Keratinocyte (primary cell): ENCODE measurements at regions not wholly inside any gene's neighbourhood (a gene's known extent, or its start where the extent isn't known, plus 50 kb on each side); places are given as distances from the start of the nearest gene placed in this dataset.

Experiments used
- DNase-seq: peaks from one replicate; pipeline ENCODE4 v3.0.0-alpha.2; 2011; ENCODE audit warnings: low read depth, missing footprints, low spot score
- FAIRE-seq: peaks from 2 replicates; lab custom pipeline; 2011; peaks lifted over from hg19 to GRCh38; lab: Jason Lieb, UNC
- H2AFZ ChIP-seq: 2 replicates; pipeline ENCODE4 v1.6.0; 2012; ENCODE audit warnings: low read length, control low read depth, inconsistent platforms; ENCODE audit not compliant: control insufficient read depth
- H3K27ac ChIP-seq: 2 replicates; pipeline ENCODE4 v1.5.1; 2011; ENCODE audit warnings: low read length; ENCODE audit not compliant: control insufficient read depth, insufficient read depth
- H3K27me3 ChIP-seq: 3 replicates; pipeline ENCODE4 v1.6.0; 2011; ENCODE audit warnings: low read length; ENCODE audit not compliant: control insufficient read depth, insufficient read depth; ENCODE audit errors: extremely low read depth
- H3K36me3 ChIP-seq, 2 experiments: 2 replicates in 1 of 2; 3 replicates in 1 of 2; pipeline ENCODE4 v1.5.1; 2011; ENCODE audit warnings: low read length in 2 of 2, mild to moderate bottlenecking in 1 of 2; ENCODE audit not compliant: control insufficient read depth in 2 of 2, insufficient read depth in 2 of 2; ENCODE audit errors: extremely low read depth in 1 of 2
- H3K4me1 ChIP-seq: 3 replicates; pipeline ENCODE4 v1.5.1; 2011; ENCODE audit warnings: low read length; ENCODE audit not compliant: control insufficient read depth, insufficient read depth; ENCODE audit errors: extremely low read depth
- H3K4me2 ChIP-seq: 3 replicates; pipeline ENCODE4 v1.6.0; 2011; ENCODE audit warnings: low read depth, low read length; ENCODE audit not compliant: control insufficient read depth, insufficient read depth; ENCODE audit errors: extremely low read depth
- H3K4me3 ChIP-seq, 3 experiments: fragments of 200-600 bp in 1 of 3; sonication (generic) in 1 of 3; 2 replicates in 2 of 3; 3 replicates in 1 of 3; pipeline ENCODE4 v1.5.1; 2011 to 2016; ENCODE audit warnings: low read length in 3 of 3, mild to moderate bottlenecking in 3 of 3, control low read depth in 2 of 3, inconsistent platforms in 1 of 3, low read depth in 1 of 3, mixed read lengths in 1 of 3, mixed run types in 1 of 3, moderate library complexity in 1 of 3; ENCODE audit not compliant: control insufficient read depth in 2 of 3, insufficient read depth in 2 of 3; ENCODE audit errors: extremely low read depth in 1 of 3
- H3K79me2 ChIP-seq: 2 replicates; pipeline ENCODE4 v1.6.0; 2012; ENCODE audit warnings: low read length; ENCODE audit not compliant: control insufficient read depth, insufficient read depth
- H3K9ac ChIP-seq: 3 replicates; pipeline ENCODE4 v1.6.0; 2011; ENCODE audit warnings: low read length; ENCODE audit not compliant: control insufficient read depth, insufficient read depth; ENCODE audit errors: extremely low read depth
- H3K9me1 ChIP-seq: 3 replicates; pipeline ENCODE4 v1.6.0; 2011; ENCODE audit warnings: low read length; ENCODE audit not compliant: control insufficient read depth, insufficient read depth; ENCODE audit errors: extremely low read depth
- H3K9me3 ChIP-seq: 2 replicates; pipeline ENCODE4 v1.5.1; 2012; ENCODE audit warnings: low read depth, low read length; ENCODE audit not compliant: control insufficient read depth
- H4K20me1 ChIP-seq: 3 replicates; pipeline ENCODE4 v1.6.0; 2011; ENCODE audit warnings: low read length; ENCODE audit not compliant: control insufficient read depth, insufficient read depth; ENCODE audit errors: extremely low read depth
- EZH2 ChIP-seq: IDR thresholded peaks from one replicate; pipeline ENCODE4 v1.6.1; 2012; ENCODE audit warnings: inconsistent platforms, mild to moderate bottlenecking, low read length, moderate library complexity
- dilution Hi-C: fragments of 300-500 bp; cut with MboI; formaldehyde crosslinking; loops from one replicate; pipeline ENCODE4 v1.7.0; 2020; ENCODE audit warnings: low sequenced_read_pairs; ENCODE audit not compliant: extremely low pct_ligation_motif_present
- TF ChIP-seq, protein P1 (sequence below), 3 experiments: IDR thresholded peaks in 1 of 3; conservative IDR thresholded peaks in 1 of 3; optimal IDR thresholded peaks in 1 of 3; 2 replicates in 2 of 3; 3 replicates in 1 of 3; pipeline versions ENCODE3 to v1.5.1; 2011; ENCODE audit warnings: low read length in 3 of 3, mild to moderate bottlenecking in 3 of 3, moderate library complexity in 2 of 3, control low read depth in 1 of 3, inconsistent platforms in 1 of 3; ENCODE audit not compliant: insufficient read depth in 2 of 3; ENCODE audit errors: extremely low read depth in 1 of 3

DNA sequence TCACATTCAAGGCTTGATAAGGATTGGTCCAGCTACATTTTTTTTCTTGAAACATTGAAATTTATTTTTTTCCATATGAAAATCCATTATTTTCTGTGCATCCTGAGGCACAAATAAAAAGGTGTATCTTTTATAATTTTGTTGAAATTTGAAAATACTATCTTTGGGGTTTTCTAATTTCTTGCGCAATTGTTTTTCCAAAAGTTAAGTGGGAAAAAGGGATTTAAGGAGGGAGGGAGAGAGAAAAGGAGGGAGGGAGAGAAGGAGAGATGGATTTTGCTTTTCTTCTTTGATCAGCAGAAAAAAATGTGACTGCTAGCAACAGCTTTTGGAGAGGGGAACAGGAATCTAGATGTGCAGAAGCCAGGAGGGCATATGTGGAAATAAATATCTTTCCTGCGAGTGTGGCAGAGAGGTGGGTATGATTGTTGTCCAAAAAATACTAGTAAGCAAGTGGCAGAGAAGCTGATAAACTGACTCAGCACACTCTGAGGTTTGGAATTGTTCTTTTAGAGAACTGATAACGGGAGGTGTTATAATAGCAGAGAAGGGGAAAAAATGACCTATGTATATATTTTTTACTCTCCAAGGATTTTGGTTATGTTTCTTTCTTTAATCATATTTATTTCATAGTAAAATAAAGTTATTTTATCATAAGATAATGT, 61.2 kb upstream of the EDNRB start:
- dilution Hi-C loops, result no loop called here
- H3K4me3 ChIP-seq, result no peak overlapping the region
- H3K4me1 ChIP-seq, result peaks cover 8% of the 10 kb centered on the region
- H2AFZ ChIP-seq, result no peak overlapping the region
- H3K27me3 ChIP-seq, result no peaks in the 10 kb centered on the region
- H3K27ac ChIP-seq, result no peak overlapping the region
- FAIRE-seq, result no peak
- H4K20me1 ChIP-seq, result no peaks in the 10 kb centered on the region
- H3K9me1 ChIP-seq, result no peaks in the 10 kb centered on the region
- H3K9me3 ChIP-seq, result no peaks in the 10 kb centered on the region
- H3K4me2 ChIP-seq, result no peak overlapping the region
- no peak for TF ChIP-seq EZH2
- TF ChIP-seq, protein P1, sequence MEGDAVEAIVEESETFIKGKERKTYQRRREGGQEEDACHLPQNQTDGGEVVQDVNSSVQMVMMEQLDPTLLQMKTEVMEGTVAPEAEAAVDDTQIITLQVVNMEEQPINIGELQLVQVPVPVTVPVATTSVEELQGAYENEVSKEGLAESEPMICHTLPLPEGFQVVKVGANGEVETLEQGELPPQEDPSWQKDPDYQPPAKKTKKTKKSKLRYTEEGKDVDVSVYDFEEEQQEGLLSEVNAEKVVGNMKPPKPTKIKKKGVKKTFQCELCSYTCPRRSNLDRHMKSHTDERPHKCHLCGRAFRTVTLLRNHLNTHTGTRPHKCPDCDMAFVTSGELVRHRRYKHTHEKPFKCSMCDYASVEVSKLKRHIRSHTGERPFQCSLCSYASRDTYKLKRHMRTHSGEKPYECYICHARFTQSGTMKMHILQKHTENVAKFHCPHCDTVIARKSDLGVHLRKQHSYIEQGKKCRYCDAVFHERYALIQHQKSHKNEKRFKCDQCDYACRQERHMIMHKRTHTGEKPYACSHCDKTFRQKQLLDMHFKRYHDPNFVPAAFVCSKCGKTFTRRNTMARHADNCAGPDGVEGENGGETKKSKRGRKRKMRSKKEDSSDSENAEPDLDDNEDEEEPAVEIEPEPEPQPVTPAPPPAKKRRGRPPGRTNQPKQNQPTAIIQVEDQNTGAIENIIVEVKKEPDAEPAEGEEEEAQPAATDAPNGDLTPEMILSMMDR (optimal IDR thresholded peaks at IDR 0.05 in 1 of 3, IDR thresholded peaks at IDR 0.05 in 1 of 3, conservative IDR thresholded peaks at IDR 0.05 in 1 of 3; ENCODE audit: extremely low read depth in 1 of 3, insufficient read depth in 2 of 3, low read length in 3 of 3), result no peak
- no peaks in the 10 kb centered on the region for H3K36me3 ChIP-seq
- no peak overlapping the region for H3K9ac ChIP-seq
- DNase-seq, result no peak
- no peaks in the 10 kb centered on the region for H3K79me2 ChIP-seq

- H3K9ac ChIP-seq, result no peak overlapping the region
- no peak overlapping the region for H2AFZ ChIP-seq
Observed at GRCh38 chr13:77975358-77976042, 56.9 kb upstream of the EDNRB start.

More at GRCh38 chr13:77975358-77976042, 56.9 kb upstream of the EDNRB start:
- TF ChIP-seq, protein P1 (optimal IDR thresholded peaks at IDR 0.05 in 1 of 3, IDR thresholded peaks at IDR 0.05 in 1 of 3, conservative IDR thresholded peaks at IDR 0.05 in 1 of 3; ENCODE audit: extremely low read depth in 1 of 3, insufficient read depth in 2 of 3, low read length in 3 of 3), result no peak
- no peak for TF ChIP-seq EZH2
- DNase-seq (no peak), FAIRE-seq (no peak)
- no peak overlapping the region for H3K4me2 ChIP-seq
- H3K79me2 ChIP-seq, result no peaks in the 10 kb centered on the region
- no peak overlapping the region for H3K4me3 ChIP-seq
- dilution Hi-C loops, result no loop called here
- no peaks in the 10 kb centered on the region for H3K9me1 ChIP-seq
- no peaks in the 10 kb centered on the region for H3K27me3 ChIP-seq
- no peaks in the 10 kb centered on the region for H3K36me3 ChIP-seq
- no peaks in the 10 kb centered on the region for H4K20me1 ChIP-seq
- no peak overlapping the region for H3K27ac ChIP-seq
- H3K9me3 ChIP-seq, result no peaks in the 10 kb centered on the region
- peaks cover under 1% of the 10 kb centered on the region for H3K4me1 ChIP-seq
